Testis (tissue), 2 donors: ENCODE measurements at regions not wholly inside any gene's neighbourhood (a gene's known extent, or its start where the extent isn't known, plus 50 kb on each side); places are given as distances from the start of the nearest gene placed in this dataset.
"Not testable (repeated sequence)": the region's sequence is repeated elsewhere in the genome, so short reads cannot be mapped to it uniquely, and the experiment has no call there.

ENCODE experiments used
- DNase-seq: peaks from one replicate; pipeline ENCODE4 v3.0.0-alpha.2; 2019
- H3K27ac ChIP-seq, 2 donors: fragments of 200-600 bp; sonication (generic); one replicate each; pipeline ENCODE4 v1.5.1; 2019
- H3K27me3 ChIP-seq: fragments of 200-600 bp; sonication (generic); one replicate; pipeline ENCODE4 v1.5.1; 2019
- H3K36me3 ChIP-seq: fragments of 200-600 bp; sonication (generic); one replicate; pipeline ENCODE4 v1.5.1; 2017; ENCODE audit warnings: low read depth; ENCODE audit errors: missing control alignments
- H3K4me1 ChIP-seq: fragments of 200-600 bp; sonication (generic); one replicate; pipeline ENCODE4 v1.5.1; 2019
- H3K4me3 ChIP-seq, 2 donors: fragments of 200-600 bp; sonication (generic); one replicate each; pipeline ENCODE4 v1.5.1; 2017 to 2019
- H3K9me3 ChIP-seq: fragments of 200-600 bp; sonication (generic); one replicate; pipeline ENCODE4 v1.5.1; 2017
- CTCF ChIP-seq, 3 experiments: fragments of 450-650 bp in 2 of 3; fragments of 200-600 bp in 1 of 3; sonication (generic) in 1 of 3; IDR thresholded peaks; one replicate each; pipeline ENCODE4 v1.5.1; 2016 to 2019; ENCODE audit warnings: antibody characterized with exemption in 3 of 3, mild to moderate bottlenecking in 2 of 3, moderate library complexity in 1 of 3
- POLR2A ChIP-seq: fragments of 450-650 bp; IDR thresholded peaks from one replicate; pipeline ENCODE4 v1.6.1; 2017; ENCODE audit warnings: antibody characterized with exemption, mild to moderate bottlenecking, moderate library complexity
- WGBS, 2 donors: methylation state at CpG; one replicate each; pipeline ENCODE4 v1.1.5; 2018; 5-methylcytosine and 5-hydroxymethylcytosine counted together
- intact Hi-C: fragments of 100-400 bp; cut with DNase I; formaldehyde crosslinking; loops from one replicate; pipeline ENCODE4 v1.15.1; 2023; ENCODE audit warnings: low total_unique reads

- intact Hi-C loops = no loop called here
- 71% methylated on average over 6 of the region's 6 CpGs for WGBS, 2 donors
- TF ChIP-seq CTCF (IDR thresholded peaks at IDR 0.05) (no peak), POLR2A (no peak)
- no peak for DNase-seq
- Histone ChIP-seq H3K36me3 (no peaks in the 10 kb centered on the region), H3K9me3 (no peaks in the 10 kb centered on the region), H3K27ac (no peak overlapping the region), H3K27me3 (no peaks in the 10 kb centered on the region), H3K4me1 (peaks cover 12% of the 10 kb centered on the region), H3K4me3 (no peak overlapping the region)
Measured at GRCh38 chr1:201640624-201641023, 101.7 kb downstream of the NAV1 start.

- intact Hi-C loops = no loop called here
- TF ChIP-seq POLR2A (no peak), CTCF (IDR thresholded peaks at IDR 0.05) (no peak)
- H3K27ac ChIP-seq = no peak overlapping the region
Measured at GRCh38 chr1:201641524-201642253, 102.8 kb downstream of the NAV1 start.

GRCh38 chr1:201643835-201644104, 104.8 kb downstream of the NAV1 start:
- H3K9me3 ChIP-seq = no peaks in the 10 kb centered on the region
- H3K36me3 ChIP-seq = no peaks in the 10 kb centered on the region
- no peak overlapping the region for H3K27ac ChIP-seq
- H3K27me3 ChIP-seq = no peaks in the 10 kb centered on the region
- no peak for DNase-seq
- intact Hi-C loops = no loop called here
- no peak for TF ChIP-seq POLR2A
- TF ChIP-seq CTCF (IDR thresholded peaks at IDR 0.05) = no peak
- no peak overlapping the region for H3K4me3 ChIP-seq
- 71 to 83% methylated on average over 4 of the region's 4 CpGs for WGBS, 2 donors
- H3K4me1 ChIP-seq = peaks cover 11% of the 10 kb centered on the region

More at GRCh38 chr1:201641524-201642253, 102.8 kb downstream of the NAV1 start:
- H3K4me1 ChIP-seq = peaks cover 12% of the 10 kb centered on the region
- H3K27me3 ChIP-seq = no peaks in the 10 kb centered on the region
- WGBS, 2 donors = 85 to 90% methylated on average over 4 of the region's 4 CpGs
- no peak for DNase-seq
- no peak overlapping the region for H3K4me3 ChIP-seq
- no peaks in the 10 kb centered on the region for H3K9me3 ChIP-seq
- no peaks in the 10 kb centered on the region for H3K36me3 ChIP-seq

- Histone ChIP-seq H3K27me3 (no peaks in the 10 kb centered on the region), H3K4me1 (peaks cover 7% of the 10 kb centered on the region), H3K9me3 (no peaks in the 10 kb centered on the region), H3K36me3 (no peaks in the 10 kb centered on the region), H3K27ac (no peak overlapping the region), H3K4me3 (no peak overlapping the region)
- 84 to 87% methylated on average over 2 of the region's 2 CpGs for WGBS, 2 donors
- TF ChIP-seq POLR2A = no peak
- intact Hi-C loops = no loop called here
- no peak for DNase-seq
Measured at GRCh38 chr1:201644197-201644596, 105.3 kb downstream of the NAV1 start.

GRCh38 chr1:201645000-201645399, 106.1 kb downstream of the NAV1 start:
- DNase-seq, H3K27me3 ChIP-seq, H3K36me3 ChIP-seq, H3K4me1 ChIP-seq, H3K9me3 ChIP-seq, H3K27ac ChIP-seq, H3K4me3 ChIP-seq, intact Hi-C loops: not testable (repeated sequence)
- WGBS, 2 donors = 82 to 98% methylated on average over 4 of the region's 6 CpGs

- intact Hi-C loops = no loop called here
- H3K4me1 ChIP-seq = peaks cover 8% of the 10 kb centered on the region
- no peaks in the 10 kb centered on the region for H3K9me3 ChIP-seq
- 82 to 83% methylated on average over 3 of the region's 3 CpGs for WGBS, 2 donors
- no peak for TF ChIP-seq POLR2A
- TF ChIP-seq CTCF (IDR thresholded peaks at IDR 0.05) = no peak
- H3K4me3 ChIP-seq = no peak overlapping the region
- no peak for DNase-seq
- no peak overlapping the region for H3K27ac ChIP-seq
- no peaks in the 10 kb centered on the region for H3K36me3 ChIP-seq
- no peaks in the 10 kb centered on the region for H3K27me3 ChIP-seq
Measured at GRCh38 chr1:201645956-201646355, 107.0 kb downstream of the NAV1 start.
